ENCODE measurements at regions not wholly inside any gene's neighbourhood (a gene's known extent, or its start where the extent isn't known, plus 50 kb on each side); places are given as distances from the start of the nearest gene placed in this dataset.

GRCh38 chr18:25737710-25738311, 352.6 kb downstream of the SS18 start:
- H3K27me3 ChIP-seq: no peaks in the 10 kb centered on the region
- TF ChIP-seq EP300 (IDR thresholded peaks at IDR 0.05): no peak
- TF ChIP-seq, protein P1, sequence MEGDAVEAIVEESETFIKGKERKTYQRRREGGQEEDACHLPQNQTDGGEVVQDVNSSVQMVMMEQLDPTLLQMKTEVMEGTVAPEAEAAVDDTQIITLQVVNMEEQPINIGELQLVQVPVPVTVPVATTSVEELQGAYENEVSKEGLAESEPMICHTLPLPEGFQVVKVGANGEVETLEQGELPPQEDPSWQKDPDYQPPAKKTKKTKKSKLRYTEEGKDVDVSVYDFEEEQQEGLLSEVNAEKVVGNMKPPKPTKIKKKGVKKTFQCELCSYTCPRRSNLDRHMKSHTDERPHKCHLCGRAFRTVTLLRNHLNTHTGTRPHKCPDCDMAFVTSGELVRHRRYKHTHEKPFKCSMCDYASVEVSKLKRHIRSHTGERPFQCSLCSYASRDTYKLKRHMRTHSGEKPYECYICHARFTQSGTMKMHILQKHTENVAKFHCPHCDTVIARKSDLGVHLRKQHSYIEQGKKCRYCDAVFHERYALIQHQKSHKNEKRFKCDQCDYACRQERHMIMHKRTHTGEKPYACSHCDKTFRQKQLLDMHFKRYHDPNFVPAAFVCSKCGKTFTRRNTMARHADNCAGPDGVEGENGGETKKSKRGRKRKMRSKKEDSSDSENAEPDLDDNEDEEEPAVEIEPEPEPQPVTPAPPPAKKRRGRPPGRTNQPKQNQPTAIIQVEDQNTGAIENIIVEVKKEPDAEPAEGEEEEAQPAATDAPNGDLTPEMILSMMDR (IDR thresholded peaks at IDR 0.05): no peak
- no peak for TF ChIP-seq POLR2A (IDR thresholded peaks at IDR 0.05)
- no peaks in the 10 kb centered on the region for H3K9me3 ChIP-seq
- H3K4me3 ChIP-seq: no peak overlapping the region
- no peaks in the 10 kb centered on the region for H3K4me1 ChIP-seq (ENCODE audit: insufficient read depth)
- intact Hi-C loops (cut with DNase I): no loop called here
- no peaks in the 10 kb centered on the region for H3K36me3 ChIP-seq
- no peak for DNase-seq
- H3K27ac ChIP-seq: no peak overlapping the region
- 79 to 85% (median 82%) methylated on average over 7 of the region's 7 CpGs for WGBS, 3 donors

DNA sequence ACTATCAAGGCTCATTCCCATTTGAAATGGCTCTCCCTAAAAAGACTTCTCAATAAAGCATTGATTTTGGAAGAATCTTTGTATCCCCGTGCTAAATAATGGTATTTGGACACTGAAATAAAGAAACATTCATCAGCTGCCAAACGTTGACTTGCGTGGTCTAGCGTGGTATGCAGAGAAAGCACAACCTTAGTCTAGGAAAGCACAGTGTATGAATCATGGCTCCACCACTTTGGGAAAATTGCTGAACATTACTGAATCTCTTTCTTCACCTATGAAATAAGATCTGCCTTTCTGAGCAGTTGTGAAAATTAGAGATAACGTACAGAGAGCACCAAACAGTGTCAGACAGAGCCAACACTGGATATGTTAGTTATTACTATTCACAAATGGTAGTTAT, 353.9 kb downstream of the SS18 start:
- no peaks in the 10 kb centered on the region for H3K36me3 ChIP-seq
- WGBS, 3 donors: 62 to 79% (median 76%) methylated on average over 5 of the region's 5 CpGs
- no peaks in the 10 kb centered on the region for H3K4me1 ChIP-seq (ENCODE audit: insufficient read depth)
- intact Hi-C loops (cut with DNase I): no loop called here
- H3K9me3 ChIP-seq: no peaks in the 10 kb centered on the region
- TF ChIP-seq, protein P1 (IDR thresholded peaks at IDR 0.05): no peak
- TF ChIP-seq POLR2A (IDR thresholded peaks at IDR 0.05): no peak
- no peak for TF ChIP-seq EP300 (IDR thresholded peaks at IDR 0.05)
- no peaks in the 10 kb centered on the region for H3K27me3 ChIP-seq
- no peak overlapping the region for H3K4me3 ChIP-seq
- DNase-seq: no peak
- H3K27ac ChIP-seq: no peak overlapping the region

GRCh38 chr18:25735459-25735858, 355.0 kb downstream of the SS18 start:
- WGBS, 3 donors: 86 to 91% (median 88%) methylated on average over 8 of the region's 8 CpGs
- TF ChIP-seq POLR2A (IDR thresholded peaks at IDR 0.05): no peak
- TF ChIP-seq, protein P1 (IDR thresholded peaks at IDR 0.05): no peak
- no peak for TF ChIP-seq EP300 (IDR thresholded peaks at IDR 0.05)
- Histone ChIP-seq H3K4me1 (ENCODE audit: insufficient read depth) (no peaks in the 10 kb centered on the region), H3K36me3 (no peaks in the 10 kb centered on the region), H3K4me3 (no peak overlapping the region), H3K9me3 (no peaks in the 10 kb centered on the region), H3K27ac (no peak overlapping the region), H3K27me3 (no peaks in the 10 kb centered on the region)
- no peak for DNase-seq
- intact Hi-C loops (cut with DNase I): no loop called here

- no peaks in the 10 kb centered on the region for H3K36me3 ChIP-seq
- DNase-seq: no peak
- H3K4me3 ChIP-seq: no peak overlapping the region
- no peaks in the 10 kb centered on the region for H3K27me3 ChIP-seq
- H3K4me1 ChIP-seq (ENCODE audit: insufficient read depth): no peaks in the 10 kb centered on the region
- H3K27ac ChIP-seq: no peak overlapping the region
- intact Hi-C loops (cut with DNase I): no loop called here
- TF ChIP-seq, protein P1 (IDR thresholded peaks at IDR 0.05): no peak
- TF ChIP-seq EP300 (IDR thresholded peaks at IDR 0.05) (no peak), POLR2A (IDR thresholded peaks at IDR 0.05) (no peak)
- 65 to 69% (median 68%) methylated on average over 2 of the region's 2 CpGs for WGBS, 3 donors
- no peaks in the 10 kb centered on the region for H3K9me3 ChIP-seq
These were observed 356.1 kb downstream of the SS18 start for GRCh38 chr18:25734336-25734735.

Data from ovary (tissue), 7 donors.